ENCODE measurements at regions not wholly inside any gene's neighbourhood (a gene's known extent, or its start where the extent isn't known, plus 50 kb on each side); places are given as distances from the start of the nearest gene placed in this dataset.

- H3K4me3 ChIP-seq (ENCODE audit: low read depth in 1 of 2, low read length in 2 of 2) = no peak overlapping the region
- no peaks in the 10 kb centered on the region for H3K4me1 ChIP-seq (ENCODE audit: control insufficient read depth in 1 of 2, insufficient read depth in 2 of 2, low read length in 2 of 2)
- no peaks in the 10 kb centered on the region for H3K27me3 ChIP-seq (ENCODE audit: low read depth, low read length)
- H3K27ac ChIP-seq (ENCODE audit: low read length) = no peak overlapping the region
- H3K36me3 ChIP-seq (ENCODE audit: control insufficient read depth in 1 of 2, insufficient read depth in 2 of 2, low read length in 2 of 2) = peaks cover 30 to 32% of the 10 kb centered on the region in 2 donors
- no peaks in the 10 kb centered on the region for H3K9me3 ChIP-seq (ENCODE audit: control insufficient read depth in 1 of 2, low read length in 2 of 2)
Observed at GRCh38 chr6:144543006-144543871, 258.1 kb downstream of the UTRN start.

- Histone ChIP-seq H3K4me1 (ENCODE audit: control insufficient read depth in 1 of 2, insufficient read depth in 2 of 2, low read length in 2 of 2) (no peaks in the 10 kb centered on the region), H3K9me3 (ENCODE audit: control insufficient read depth in 1 of 2, low read length in 2 of 2) (no peaks in the 10 kb centered on the region), H3K36me3 (ENCODE audit: control insufficient read depth in 1 of 2, insufficient read depth in 2 of 2, low read length in 2 of 2) (peaks cover 30 to 34% of the 10 kb centered on the region in 2 donors)
Observed at GRCh38 chr6:144544266-144544830, 259.2 kb downstream of the UTRN start.

GRCh38 chr6:144546807-144547206 is 261.7 kb downstream of the UTRN start:
- Histone ChIP-seq H3K9me3 (ENCODE audit: control insufficient read depth in 1 of 2, low read length in 2 of 2) (no peaks in the 10 kb centered on the region), H3K4me3 (ENCODE audit: low read depth in 1 of 2, low read length in 2 of 2) (no peak overlapping the region), H3K27ac (ENCODE audit: low read length) (no peak overlapping the region), H3K4me1 (ENCODE audit: control insufficient read depth in 1 of 2, insufficient read depth in 2 of 2, low read length in 2 of 2) (no peaks in the 10 kb centered on the region), H3K36me3 (ENCODE audit: control insufficient read depth in 1 of 2, insufficient read depth in 2 of 2, low read length in 2 of 2) (peaks cover 31 to 34% of the 10 kb centered on the region in 2 donors), H3K27me3 (ENCODE audit: low read depth, low read length) (no peaks in the 10 kb centered on the region)

More at GRCh38 chr6:144544266-144544830, 259.2 kb downstream of the UTRN start:
- H3K27ac ChIP-seq (ENCODE audit: low read length) = no peak overlapping the region
- no peaks in the 10 kb centered on the region for H3K27me3 ChIP-seq (ENCODE audit: low read depth, low read length)
- no peak overlapping the region for H3K4me3 ChIP-seq (ENCODE audit: low read depth in 1 of 2, low read length in 2 of 2)

GRCh38 chr6:144547409-144547808 is 262.3 kb downstream of the UTRN start:
- no peaks in the 10 kb centered on the region for H3K4me1 ChIP-seq (ENCODE audit: control insufficient read depth in 1 of 2, insufficient read depth in 2 of 2, low read length in 2 of 2)
- no peaks in the 10 kb centered on the region for H3K9me3 ChIP-seq (ENCODE audit: control insufficient read depth in 1 of 2, low read length in 2 of 2)
- H3K27ac ChIP-seq (ENCODE audit: low read length) = no peak overlapping the region
- no peak overlapping the region for H3K4me3 ChIP-seq (ENCODE audit: low read depth in 1 of 2, low read length in 2 of 2)
- no peaks in the 10 kb centered on the region for H3K27me3 ChIP-seq (ENCODE audit: low read depth, low read length)
- H3K36me3 ChIP-seq (ENCODE audit: control insufficient read depth in 1 of 2, insufficient read depth in 2 of 2, low read length in 2 of 2) = peaks cover 32 to 37% of the 10 kb centered on the region in 2 donors

- Histone ChIP-seq H3K4me3 (ENCODE audit: low read depth in 1 of 2, low read length in 2 of 2) (peak overlapping the region in 1 of 2 donors; percentile 37), H3K27ac (ENCODE audit: low read length) (no peak overlapping the region), H3K4me1 (ENCODE audit: control insufficient read depth in 1 of 2, insufficient read depth in 2 of 2, low read length in 2 of 2) (no peaks in the 10 kb centered on the region), H3K27me3 (ENCODE audit: low read depth, low read length) (no peaks in the 10 kb centered on the region), H3K9me3 (ENCODE audit: control insufficient read depth in 1 of 2, low read length in 2 of 2) (no peaks in the 10 kb centered on the region), H3K36me3 (ENCODE audit: control insufficient read depth in 1 of 2, insufficient read depth in 2 of 2, low read length in 2 of 2) (peaks cover 22 to 40% of the 10 kb centered on the region in 2 donors)
Observed at GRCh38 chr6:144548536-144548935, 263.4 kb downstream of the UTRN start.

GRCh38 chr6:144549837-144550747 is 265.0 kb downstream of the UTRN start:
- Histone ChIP-seq H3K9me3 (ENCODE audit: control insufficient read depth in 1 of 2, low read length in 2 of 2) (no peaks in the 10 kb centered on the region), H3K27ac (ENCODE audit: low read length) (no peak overlapping the region), H3K36me3 (ENCODE audit: control insufficient read depth in 1 of 2, insufficient read depth in 2 of 2, low read length in 2 of 2) (peaks cover 13 to 38% of the 10 kb centered on the region in 2 donors), H3K4me1 (ENCODE audit: control insufficient read depth in 1 of 2, insufficient read depth in 2 of 2, low read length in 2 of 2) (no peaks in the 10 kb centered on the region), H3K4me3 (ENCODE audit: low read depth in 1 of 2, low read length in 2 of 2) (no peak overlapping the region), H3K27me3 (ENCODE audit: low read depth, low read length) (no peaks in the 10 kb centered on the region)

GRCh38 chr6:144551339-144551738 is 266.2 kb downstream of the UTRN start:
- no peaks in the 10 kb centered on the region for H3K9me3 ChIP-seq (ENCODE audit: control insufficient read depth in 1 of 2, low read length in 2 of 2)
- no peak overlapping the region for H3K4me3 ChIP-seq (ENCODE audit: low read depth in 1 of 2, low read length in 2 of 2)
- H3K27ac ChIP-seq (ENCODE audit: low read length) = no peak overlapping the region
- H3K27me3 ChIP-seq (ENCODE audit: low read depth, low read length) = no peaks in the 10 kb centered on the region
- H3K4me1 ChIP-seq (ENCODE audit: control insufficient read depth in 1 of 2, insufficient read depth in 2 of 2, low read length in 2 of 2) = no peaks in the 10 kb centered on the region
- H3K36me3 ChIP-seq (ENCODE audit: control insufficient read depth in 1 of 2, insufficient read depth in 2 of 2, low read length in 2 of 2) = peaks cover 13 to 43% of the 10 kb centered on the region in 2 donors

- no peaks in the 10 kb centered on the region for H3K4me1 ChIP-seq (ENCODE audit: control insufficient read depth in 1 of 2, insufficient read depth in 2 of 2, low read length in 2 of 2)
- H3K9me3 ChIP-seq (ENCODE audit: control insufficient read depth in 1 of 2, low read length in 2 of 2) = no peaks in the 10 kb centered on the region
- peaks cover 11 to 40% of the 10 kb centered on the region in 2 donors for H3K36me3 ChIP-seq (ENCODE audit: control insufficient read depth in 1 of 2, insufficient read depth in 2 of 2, low read length in 2 of 2)
- H3K4me3 ChIP-seq (ENCODE audit: low read depth in 1 of 2, low read length in 2 of 2) = no peak overlapping the region
- H3K27ac ChIP-seq (ENCODE audit: low read length) = no peak overlapping the region
- H3K27me3 ChIP-seq (ENCODE audit: low read depth, low read length) = no peaks in the 10 kb centered on the region
Observed at GRCh38 chr6:144555066-144555465, 269.9 kb downstream of the UTRN start.

- Histone ChIP-seq H3K4me3 (ENCODE audit: low read depth in 1 of 2, low read length in 2 of 2) (no peak overlapping the region), H3K4me1 (ENCODE audit: control insufficient read depth in 1 of 2, insufficient read depth in 2 of 2, low read length in 2 of 2) (no peaks in the 10 kb centered on the region), H3K27me3 (ENCODE audit: low read depth, low read length) (no peaks in the 10 kb centered on the region), H3K36me3 (ENCODE audit: control insufficient read depth in 1 of 2, insufficient read depth in 2 of 2, low read length in 2 of 2) (peaks cover 4 to 16% of the 10 kb centered on the region in 2 donors), H3K27ac (ENCODE audit: low read length) (no peak overlapping the region), H3K9me3 (ENCODE audit: control insufficient read depth in 1 of 2, low read length in 2 of 2) (no peaks in the 10 kb centered on the region)
Observed at GRCh38 chr6:144559865-144560593, 274.9 kb downstream of the UTRN start.

GRCh38 chr6:144561455-144562043 is 276.4 kb downstream of the UTRN start:
- no peaks in the 10 kb centered on the region for H3K9me3 ChIP-seq (ENCODE audit: control insufficient read depth in 1 of 2, low read length in 2 of 2)
- no peaks in the 10 kb centered on the region for H3K27me3 ChIP-seq (ENCODE audit: low read depth, low read length)
- no peaks in the 10 kb centered on the region for H3K4me1 ChIP-seq (ENCODE audit: control insufficient read depth in 1 of 2, insufficient read depth in 2 of 2, low read length in 2 of 2)
- no peak overlapping the region for H3K27ac ChIP-seq (ENCODE audit: low read length)
- H3K4me3 ChIP-seq (ENCODE audit: low read depth in 1 of 2, low read length in 2 of 2) = no peak overlapping the region
- H3K36me3 ChIP-seq (ENCODE audit: control insufficient read depth in 1 of 2, insufficient read depth in 2 of 2, low read length in 2 of 2) = peaks cover 2 to 7% of the 10 kb centered on the region in 2 donors

Data from muscle layer of duodenum (tissue), 2 donors.